Suprapubic skin (tissue), 3 donors: ENCODE measurements at regions not wholly inside any gene's neighbourhood (a gene's known extent, or its start where the extent isn't known, plus 50 kb on each side); places are given as distances from the start of the nearest gene placed in this dataset.
"Not testable (repeated sequence)": the region's sequence is repeated elsewhere in the genome, so short reads cannot be mapped to it uniquely, and the experiment has no call there.

Source experiments
- POLR2A ChIP-seq, 2 donors: fragments of 450-650 bp; IDR thresholded peaks; one replicate each; pipeline ENCODE4 v1.6.1; 2017; ENCODE audit warnings: antibody characterized with exemption in 2 of 2, mild to moderate bottlenecking in 2 of 2, moderate library complexity in 2 of 2
- TF ChIP-seq, protein P1 (sequence below), 2 donors: fragments of 200-600 bp in 1 of 2; fragments of 450-650 bp in 1 of 2; sonication (generic) in 1 of 2; IDR thresholded peaks; one replicate each; pipeline ENCODE4 v1.5.1; 2016 to 2019; ENCODE audit warnings: antibody characterized with exemption in 2 of 2, mild to moderate bottlenecking in 1 of 2, moderate library complexity in 1 of 2

- TF ChIP-seq, protein P1, sequence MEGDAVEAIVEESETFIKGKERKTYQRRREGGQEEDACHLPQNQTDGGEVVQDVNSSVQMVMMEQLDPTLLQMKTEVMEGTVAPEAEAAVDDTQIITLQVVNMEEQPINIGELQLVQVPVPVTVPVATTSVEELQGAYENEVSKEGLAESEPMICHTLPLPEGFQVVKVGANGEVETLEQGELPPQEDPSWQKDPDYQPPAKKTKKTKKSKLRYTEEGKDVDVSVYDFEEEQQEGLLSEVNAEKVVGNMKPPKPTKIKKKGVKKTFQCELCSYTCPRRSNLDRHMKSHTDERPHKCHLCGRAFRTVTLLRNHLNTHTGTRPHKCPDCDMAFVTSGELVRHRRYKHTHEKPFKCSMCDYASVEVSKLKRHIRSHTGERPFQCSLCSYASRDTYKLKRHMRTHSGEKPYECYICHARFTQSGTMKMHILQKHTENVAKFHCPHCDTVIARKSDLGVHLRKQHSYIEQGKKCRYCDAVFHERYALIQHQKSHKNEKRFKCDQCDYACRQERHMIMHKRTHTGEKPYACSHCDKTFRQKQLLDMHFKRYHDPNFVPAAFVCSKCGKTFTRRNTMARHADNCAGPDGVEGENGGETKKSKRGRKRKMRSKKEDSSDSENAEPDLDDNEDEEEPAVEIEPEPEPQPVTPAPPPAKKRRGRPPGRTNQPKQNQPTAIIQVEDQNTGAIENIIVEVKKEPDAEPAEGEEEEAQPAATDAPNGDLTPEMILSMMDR (IDR thresholded peaks at IDR 0.05) = not testable (repeated sequence)
- TF ChIP-seq POLR2A (IDR thresholded peaks at IDR 0.05) = not testable (repeated sequence)
These were observed 66.6 kb upstream of the ZNF195 start for GRCh38 chr11:3445535-3445934.
